Transverse colon (tissue), 4 donors: ENCODE measurements at regions not wholly inside any gene's neighbourhood (a gene's known extent, or its start where the extent isn't known, plus 50 kb on each side); places are given as distances from the start of the nearest gene placed in this dataset.

Source experiments
- DNase-seq: peaks from one replicate; pipeline ENCODE4 v3.0.0-alpha.2; 2019
- H3K27ac ChIP-seq, 4 donors: fragments of 200-600 bp; sonication (generic); 2 replicates each; pipeline ENCODE4 v1.5.1; 2016 to 2018; ENCODE audit warnings: inconsistent platforms in 4 of 4
- H3K27me3 ChIP-seq: fragments of 200-600 bp; sonication (generic); 2 replicates; pipeline ENCODE4 v1.5.1; 2017; ENCODE audit warnings: inconsistent platforms
- H3K36me3 ChIP-seq, 4 donors: fragments of 200-600 bp; sonication (generic); 2 replicates each; pipeline ENCODE4 v1.5.1; 2017 to 2019; ENCODE audit warnings: inconsistent platforms in 4 of 4
- H3K4me1 ChIP-seq, 4 donors: fragments of 200-600 bp; sonication (generic); 2 replicates each; pipeline ENCODE4 v1.5.1; 2017 to 2020; ENCODE audit warnings: inconsistent platforms in 4 of 4
- H3K4me3 ChIP-seq, 4 donors: fragments of 200-600 bp; sonication (generic); 1 replicate in 1 of 4; 2 replicates in 3 of 4; pipeline versions ENCODE4 v1.5.1 to v1.6.1; 2017 to 2019; ENCODE audit warnings: inconsistent platforms in 4 of 4
- H3K9me3 ChIP-seq, 2 donors: fragments of 200-600 bp; sonication (generic); 2 replicates each; pipeline ENCODE4 v1.5.1; 2017 to 2019; ENCODE audit warnings: inconsistent platforms in 2 of 2
- CTCF ChIP-seq, 5 experiments: fragments of 200-600 bp in 3 of 5; fragments of 450-650 bp in 2 of 5; sonication (generic) in 3 of 5; IDR thresholded peaks; 1 replicate in 2 of 5; 2 replicates in 3 of 5; pipeline ENCODE4 v1.5.1; 2016 to 2017; ENCODE audit warnings: antibody characterized with exemption in 5 of 5, inconsistent platforms in 3 of 5, mild to moderate bottlenecking in 2 of 5, moderate library complexity in 1 of 5
- EP300 ChIP-seq: sonication (generic); formaldehyde crosslinking; IDR thresholded peaks from one replicate; pipeline ENCODE4 v1.6.1; 2017; ENCODE audit warnings: antibody characterized with exemption, low read depth
- POLR2A ChIP-seq: fragments of 450-650 bp; IDR thresholded peaks from one replicate; pipeline ENCODE4 v1.6.1; 2016; ENCODE audit warnings: antibody characterized with exemption, mild to moderate bottlenecking, moderate library complexity
- POLR2AphosphoS5 ChIP-seq, 3 donors: sonication (generic); formaldehyde crosslinking; IDR thresholded peaks; one replicate each; pipeline ENCODE4 v1.6.1; 2016; ENCODE audit warnings: antibody characterized with exemption in 3 of 3
- WGBS, 2 donors: methylation state at CpG; one replicate each; pipeline ENCODE4 v1.1.5; 2018; ENCODE audit warnings: low coverage in 1 of 2; 5-methylcytosine and 5-hydroxymethylcytosine counted together
- in situ Hi-C, 4 donors: fragments of 200-750 bp; cut with MboI; loops; one replicate each; pipeline versions ENCODE4 v1.15.0 to v1.15.1; 2017; ENCODE audit warnings: low sequenced_read_pairs in 3 of 4, low pct_ligation_motif_present in 1 of 4, low pct_unique_long_range_greater_than_20kb in 1 of 4
- intact Hi-C: fragments of 100-400 bp; cut with DNase I; formaldehyde crosslinking; loops from one replicate; pipeline ENCODE4 v1.15.1; 2023; ENCODE audit warnings: low total_unique reads

- intact Hi-C loops: no loop called here
- 53 to 58% methylated on average over 2 of the region's 2 CpGs for WGBS, 2 donors
- DNase-seq: no peak
- Histone ChIP-seq H3K4me1 (no peaks in the 10 kb centered on the region), H3K36me3 (no peaks in the 10 kb centered on the region), H3K27me3 (no peaks in the 10 kb centered on the region), H3K4me3 (no peak overlapping the region), H3K27ac (no peak overlapping the region), H3K9me3 (no peaks in the 10 kb centered on the region)
- in situ Hi-C loops: no loop called here
- TF ChIP-seq POLR2AphosphoS5 (IDR thresholded peaks at IDR 0.05): no peak
- no peak for TF ChIP-seq EP300
- TF ChIP-seq POLR2A: no peak
- no peak for TF ChIP-seq CTCF (IDR thresholded peaks at IDR 0.05)
These were observed 714.9 kb downstream of the NOVA1 start for GRCh38 chr14:25882899-25883298.

GRCh38 chr14:25875475-25875874, 722.4 kb downstream of the NOVA1 start:
- in situ Hi-C loops (no loop called here), intact Hi-C loops (no loop called here)
- no peaks in the 10 kb centered on the region for H3K36me3 ChIP-seq
- no peak for DNase-seq
- 81% methylated on average over 2 of the region's 2 CpGs; no CpG with 5 or more reads in 1 of the 2 donors for WGBS, 2 donors
- H3K27me3 ChIP-seq: no peaks in the 10 kb centered on the region
- no peak for TF ChIP-seq EP300
- no peak overlapping the region for H3K27ac ChIP-seq
- H3K4me3 ChIP-seq: no peak overlapping the region
- H3K4me1 ChIP-seq: no peaks in the 10 kb centered on the region
- H3K9me3 ChIP-seq: no peaks in the 10 kb centered on the region

GRCh38 chr14:25869854-25870253, 728.0 kb downstream of the NOVA1 start:
- Histone ChIP-seq H3K4me3 (no peak overlapping the region), H3K27ac (no peak overlapping the region), H3K36me3 (no peaks in the 10 kb centered on the region), H3K4me1 (peaks cover 0 to 4% (median 0%) of the 10 kb centered on the region in 4 donors), H3K9me3 (no peaks in the 10 kb centered on the region), H3K27me3 (no peaks in the 10 kb centered on the region)
- TF ChIP-seq EP300 (no peak), CTCF (IDR thresholded peaks at IDR 0.05) (no peak), POLR2AphosphoS5 (IDR thresholded peaks at IDR 0.05) (no peak)
- in situ Hi-C loops: no loop called here
- intact Hi-C loops: no loop called here
- no peak for DNase-seq
- WGBS, 2 donors: 72 to 82% methylated on average over 3 of the region's 3 CpGs

GRCh38 chr14:25868521-25869314, 729.1 kb downstream of the NOVA1 start:
- TF ChIP-seq EP300: no peak
- TF ChIP-seq POLR2AphosphoS5 (IDR thresholded peaks at IDR 0.05): no peak
- no peak for TF ChIP-seq POLR2A
- TF ChIP-seq CTCF (IDR thresholded peaks at IDR 0.05): no peak
- 47 to 58% methylated on average over 6 of the region's 6 CpGs for WGBS, 2 donors
- Histone ChIP-seq H3K36me3 (no peaks in the 10 kb centered on the region), H3K4me1 (peaks cover 0 to 4% (median 0%) of the 10 kb centered on the region in 4 donors), H3K9me3 (no peaks in the 10 kb centered on the region), H3K4me3 (no peak overlapping the region), H3K27me3 (no peaks in the 10 kb centered on the region), H3K27ac (peak overlapping the region in 1 of 4 donors; percentile 32)
- intact Hi-C loops: no loop called here
- in situ Hi-C loops: no loop called here
- DNase-seq: no peak

- Histone ChIP-seq H3K4me1 (no peaks in the 10 kb centered on the region), H3K4me3 (no peak overlapping the region), H3K27me3 (no peaks in the 10 kb centered on the region), H3K36me3 (no peaks in the 10 kb centered on the region), H3K27ac (no peak overlapping the region), H3K9me3 (no peaks in the 10 kb centered on the region)
- 75 to 83% methylated on average over 1 of the region's 1 CpG for WGBS, 2 donors
- in situ Hi-C loops: no loop called here
- no peak for DNase-seq
- intact Hi-C loops: no loop called here
- no peak for TF ChIP-seq POLR2A
- TF ChIP-seq POLR2AphosphoS5 (IDR thresholded peaks at IDR 0.05): no peak
- TF ChIP-seq EP300: no peak
- no peak for TF ChIP-seq CTCF (IDR thresholded peaks at IDR 0.05)
These were observed 736.4 kb downstream of the NOVA1 start for GRCh38 chr14:25861406-25861805.
